ENCODE measurements at regions not wholly inside any gene's neighbourhood (a gene's known extent, or its start where the extent isn't known, plus 50 kb on each side); places are given as distances from the start of the nearest gene placed in this dataset.

DNA sequence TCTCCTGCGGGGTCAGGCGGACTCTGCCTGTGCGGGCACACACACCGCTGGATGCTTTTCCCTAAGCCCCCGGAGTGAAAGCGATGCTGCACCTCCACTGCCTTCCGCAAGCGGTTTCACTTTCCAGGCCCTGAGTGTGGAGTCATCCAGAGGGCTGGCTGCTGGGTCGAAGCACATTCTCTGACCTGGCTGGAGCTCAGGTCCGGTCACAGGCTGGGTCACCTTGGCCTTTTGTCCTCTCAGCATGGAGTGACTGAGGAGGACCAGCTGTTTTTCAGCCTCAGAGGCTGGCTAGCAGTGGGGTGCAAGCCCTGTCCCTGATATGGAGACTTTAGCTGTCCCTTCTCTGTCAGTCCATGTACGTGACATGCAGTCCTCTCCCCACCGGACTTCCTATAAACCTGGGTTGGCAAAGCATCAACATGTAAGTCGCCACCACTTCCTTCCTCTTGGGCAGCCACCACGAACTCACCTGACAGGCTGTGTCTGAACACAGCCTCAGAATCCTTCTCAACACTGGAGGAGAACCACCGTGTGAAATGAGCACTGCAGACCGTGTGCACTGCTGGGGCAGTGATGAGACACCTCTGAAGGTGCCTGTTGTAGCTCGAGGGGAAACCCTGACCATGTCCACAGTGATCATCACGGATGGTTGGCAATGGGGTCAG lies 51.3 kb downstream of the GADD45G start:
- Histone ChIP-seq H3K4me3 (no peak overlapping the region), H3K27me3 (ENCODE audit: insufficient read depth) (no peaks in the 10 kb centered on the region), H3F3A (replicated peaks; ENCODE audit: low read depth) (no peaks in the 10 kb centered on the region), H3K27ac (ENCODE audit: low read depth) (no peak overlapping the region), H2AFZ (peak overlapping the region; percentile 38; the same call in 1 of the 2 replicates), H4K20me1 (replicated peaks; ENCODE audit: insufficient read depth) (no peaks in the 10 kb centered on the region), H3K4me2 (no peak overlapping the region), H3K79me2 (replicated peaks; ENCODE audit: insufficient read depth) (no peaks in the 10 kb centered on the region), H3K9me2 (ENCODE audit: insufficient read depth) (peaks cover 6% of the 10 kb centered on the region; the same call in 1 of the 2 replicates), H3K36me3 (ENCODE audit: insufficient read depth) (no peaks in the 10 kb centered on the region), H3K4me1 (ENCODE audit: insufficient read depth) (peaks cover 13% of the 10 kb centered on the region)
- no peak overlapping the region; the same call in 2 of the 3 replicates for H3K4me3 Mint-ChIP-seq
- H3K4me1 Mint-ChIP-seq: peaks cover 37% of the 10 kb centered on the region
- peak; percentile 41; the same call in 2 of the 3 replicates for ATAC-seq
- peaks cover 9% of the 10 kb centered on the region for H3K27me3 Mint-ChIP-seq (ENCODE audit: insufficient read depth, low read depth, poor library complexity)
- DNase-seq (ENCODE audit: low spot score): no peak
- no peak for TF ChIP-seq ZNF114 (CRISPR knock-in tag; IDR thresholded peaks at IDR 0.05)
- H3K27ac Mint-ChIP-seq: no peak overlapping the region
- no peaks in the 10 kb centered on the region; the same call in 1 of the 3 replicates for H3K36me3 Mint-ChIP-seq (ENCODE audit: low read depth)
- no peaks in the 10 kb centered on the region; the same call in 2 of the 3 replicates for H3K9me3 Mint-ChIP-seq

DNA sequence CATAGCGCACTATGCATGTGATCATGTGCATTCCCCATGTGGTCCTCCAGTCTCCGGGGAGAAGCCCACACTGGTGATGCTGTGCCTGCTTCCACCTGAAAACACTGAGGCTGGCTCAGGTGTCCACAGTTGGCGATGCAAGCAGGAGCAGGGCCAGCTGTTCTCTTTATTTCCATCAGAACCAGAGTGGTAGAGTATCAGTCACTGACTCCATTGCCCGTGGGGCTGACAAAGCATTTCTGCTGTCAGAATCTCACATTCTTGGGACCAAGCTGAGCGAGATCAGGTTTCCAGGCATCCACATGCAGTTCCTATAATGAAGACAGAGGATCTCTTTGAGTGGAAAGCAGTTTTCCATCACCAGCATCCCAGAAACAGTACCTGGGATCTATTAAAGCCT lies 52.5 kb downstream of the GADD45G start:
- no peaks in the 10 kb centered on the region for H4K20me1 ChIP-seq (replicated peaks; ENCODE audit: insufficient read depth)
- no peaks in the 10 kb centered on the region for H3K27me3 ChIP-seq (ENCODE audit: insufficient read depth)
- H3K27ac ChIP-seq (ENCODE audit: low read depth): no peak overlapping the region
- no peak for ATAC-seq
- peaks cover 15% of the 10 kb centered on the region for H3K4me1 ChIP-seq (ENCODE audit: insufficient read depth)
- no peak overlapping the region for H3K4me2 ChIP-seq
- Mint-ChIP-seq H3K27me3 (ENCODE audit: insufficient read depth, low read depth, poor library complexity) (peaks cover 11% of the 10 kb centered on the region), H3K4me3 (no peak overlapping the region), H3K36me3 (ENCODE audit: low read depth) (no peaks in the 10 kb centered on the region; the same call in 1 of the 3 replicates), H3K9me3 (no peaks in the 10 kb centered on the region; the same call in 2 of the 3 replicates), H3K4me1 (peaks cover 44% of the 10 kb centered on the region), H3K27ac (no peak overlapping the region)
- DNase-seq (ENCODE audit: low spot score): no peak
- no peaks in the 10 kb centered on the region for H3K79me2 ChIP-seq (replicated peaks; ENCODE audit: insufficient read depth)
- no peak overlapping the region for H3K4me3 ChIP-seq
- H3F3A ChIP-seq (replicated peaks; ENCODE audit: low read depth): no peaks in the 10 kb centered on the region
- no peak overlapping the region for H2AFZ ChIP-seq
- peaks cover 6% of the 10 kb centered on the region; the same call in 1 of the 2 replicates for H3K9me2 ChIP-seq (ENCODE audit: insufficient read depth)
- no peaks in the 10 kb centered on the region for H3K36me3 ChIP-seq (ENCODE audit: insufficient read depth)
- TF ChIP-seq REST (IDR thresholded peaks at IDR 0.05; ENCODE audit: unreplicated experiment) (no peak), EZH2phosphoT487 (IDR thresholded peaks at IDR 0.05; ENCODE audit: unreplicated experiment) (no peak), EZH2 (IDR thresholded peaks at IDR 0.05; ENCODE audit: low read depth, unreplicated experiment) (no peak), JUNB (IDR thresholded peaks at IDR 0.05; ENCODE audit: unreplicated experiment) (no peak), ZNF331 (CRISPR knock-in tag; IDR thresholded peaks at IDR 0.05; ENCODE audit: low read depth) (no peak), STAT1 (IDR thresholded peaks at IDR 0.05; ENCODE audit: unreplicated experiment) (no peak), NANOG (IDR thresholded peaks at IDR 0.05; ENCODE audit: borderline replicate concordance) (no peak), CREB1 (CRISPR knock-in tag; IDR thresholded peaks at IDR 0.05; ENCODE audit: low read depth) (no peak), ZNF114 (CRISPR knock-in tag; IDR thresholded peaks at IDR 0.05) (no peak)
- TF ChIP-seq, protein P1, sequence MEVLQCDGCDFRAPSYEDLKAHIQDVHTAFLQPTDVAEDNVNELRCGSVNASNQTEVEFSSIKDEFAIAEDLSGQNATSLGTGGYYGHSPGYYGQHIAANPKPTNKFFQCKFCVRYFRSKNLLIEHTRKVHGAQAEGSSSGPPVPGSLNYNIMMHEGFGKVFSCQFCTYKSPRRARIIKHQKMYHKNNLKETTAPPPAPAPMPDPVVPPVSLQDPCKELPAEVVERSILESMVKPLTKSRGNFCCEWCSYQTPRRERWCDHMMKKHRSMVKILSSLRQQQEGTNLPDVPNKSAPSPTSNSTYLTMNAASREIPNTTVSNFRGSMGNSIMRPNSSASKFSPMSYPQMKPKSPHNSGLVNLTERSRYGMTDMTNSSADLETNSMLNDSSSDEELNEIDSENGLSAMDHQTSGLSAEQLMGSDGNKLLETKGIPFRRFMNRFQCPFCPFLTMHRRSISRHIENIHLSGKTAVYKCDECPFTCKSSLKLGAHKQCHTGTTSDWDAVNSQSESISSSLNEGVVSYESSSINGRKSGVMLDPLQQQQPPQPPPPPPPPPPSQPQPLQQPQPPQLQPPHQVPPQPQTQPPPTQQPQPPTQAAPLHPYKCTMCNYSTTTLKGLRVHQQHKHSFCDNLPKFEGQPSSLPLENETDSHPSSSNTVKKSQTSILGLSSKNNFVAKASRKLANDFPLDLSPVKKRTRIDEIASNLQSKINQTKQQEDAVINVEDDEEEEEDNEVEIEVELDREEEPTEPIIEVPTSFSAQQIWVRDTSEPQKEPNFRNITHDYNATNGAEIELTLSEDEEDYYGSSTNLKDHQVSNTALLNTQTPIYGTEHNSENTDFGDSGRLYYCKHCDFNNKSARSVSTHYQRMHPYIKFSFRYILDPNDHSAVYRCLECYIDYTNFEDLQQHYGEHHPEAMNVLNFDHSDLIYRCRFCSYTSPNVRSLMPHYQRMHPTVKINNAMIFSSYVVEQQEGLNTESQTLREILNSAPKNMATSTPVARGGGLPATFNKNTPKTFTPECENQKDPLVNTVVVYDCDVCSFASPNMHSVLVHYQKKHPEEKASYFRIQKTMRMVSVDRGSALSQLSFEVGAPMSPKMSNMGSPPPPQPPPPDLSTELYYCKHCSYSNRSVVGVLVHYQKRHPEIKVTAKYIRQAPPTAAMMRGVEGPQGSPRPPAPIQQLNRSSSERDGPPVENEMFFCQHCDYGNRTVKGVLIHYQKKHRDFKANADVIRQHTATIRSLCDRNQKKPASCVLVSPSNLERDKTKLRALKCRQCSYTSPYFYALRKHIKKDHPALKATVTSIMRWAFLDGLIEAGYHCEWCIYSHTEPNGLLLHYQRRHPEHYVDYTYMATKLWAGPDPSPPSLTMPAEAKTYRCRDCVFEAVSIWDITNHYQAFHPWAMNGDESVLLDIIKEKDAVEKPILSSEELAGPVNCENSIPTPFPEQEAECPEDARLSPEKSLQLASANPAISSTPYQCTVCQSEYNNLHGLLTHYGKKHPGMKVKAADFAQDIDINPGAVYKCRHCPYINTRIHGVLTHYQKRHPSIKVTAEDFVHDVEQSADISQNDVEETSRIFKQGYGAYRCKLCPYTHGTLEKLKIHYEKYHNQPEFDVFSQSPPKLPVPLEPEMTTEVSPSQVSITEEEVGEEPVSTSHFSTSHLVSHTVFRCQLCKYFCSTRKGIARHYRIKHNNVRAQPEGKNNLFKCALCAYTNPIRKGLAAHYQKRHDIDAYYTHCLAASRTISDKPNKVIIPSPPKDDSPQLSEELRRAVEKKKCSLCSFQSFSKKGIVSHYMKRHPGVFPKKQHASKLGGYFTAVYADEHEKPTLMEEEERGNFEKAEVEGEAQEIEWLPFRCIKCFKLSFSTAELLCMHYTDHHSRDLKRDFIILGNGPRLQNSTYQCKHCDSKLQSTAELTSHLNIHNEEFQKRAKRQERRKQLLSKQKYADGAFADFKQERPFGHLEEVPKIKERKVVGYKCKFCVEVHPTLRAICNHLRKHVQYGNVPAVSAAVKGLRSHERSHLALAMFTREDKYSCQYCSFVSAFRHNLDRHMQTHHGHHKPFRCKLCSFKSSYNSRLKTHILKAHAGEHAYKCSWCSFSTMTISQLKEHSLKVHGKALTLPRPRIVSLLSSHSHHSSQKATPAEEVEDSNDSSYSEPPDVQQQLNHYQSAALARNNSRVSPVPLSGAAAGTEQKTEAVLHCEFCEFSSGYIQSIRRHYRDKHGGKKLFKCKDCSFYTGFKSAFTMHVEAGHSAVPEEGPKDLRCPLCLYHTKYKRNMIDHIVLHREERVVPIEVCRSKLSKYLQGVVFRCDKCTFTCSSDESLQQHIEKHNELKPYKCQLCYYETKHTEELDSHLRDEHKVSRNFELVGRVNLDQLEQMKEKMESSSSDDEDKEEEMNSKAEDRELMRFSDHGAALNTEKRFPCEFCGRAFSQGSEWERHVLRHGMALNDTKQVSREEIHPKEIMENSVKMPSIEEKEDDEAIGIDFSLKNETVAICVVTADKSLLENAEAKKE (CRISPR knock-in tag; IDR thresholded peaks at IDR 0.05): no peak
- TF ChIP-seq, protein P2, sequence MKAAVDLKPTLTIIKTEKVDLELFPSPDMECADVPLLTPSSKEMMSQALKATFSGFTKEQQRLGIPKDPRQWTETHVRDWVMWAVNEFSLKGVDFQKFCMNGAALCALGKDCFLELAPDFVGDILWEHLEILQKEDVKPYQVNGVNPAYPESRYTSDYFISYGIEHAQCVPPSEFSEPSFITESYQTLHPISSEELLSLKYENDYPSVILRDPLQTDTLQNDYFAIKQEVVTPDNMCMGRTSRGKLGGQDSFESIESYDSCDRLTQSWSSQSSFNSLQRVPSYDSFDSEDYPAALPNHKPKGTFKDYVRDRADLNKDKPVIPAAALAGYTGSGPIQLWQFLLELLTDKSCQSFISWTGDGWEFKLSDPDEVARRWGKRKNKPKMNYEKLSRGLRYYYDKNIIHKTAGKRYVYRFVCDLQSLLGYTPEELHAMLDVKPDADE (IDR thresholded peaks at IDR 0.05): no peak

Data from GM23338 (cell line).